Left lung (tissue), 4 donors: ENCODE measurements at regions not wholly inside any gene's neighbourhood (a gene's known extent, or its start where the extent isn't known, plus 50 kb on each side); places are given as distances from the start of the nearest gene placed in this dataset.
A peak's percentile ranks its signal among the peaks of the same experiment; 100 is the strongest.

Experiments
- ATAC-seq: fragments of 200-7000 bp; cut with Tn5 transposase; one replicate; pipeline ENCODE4 v1.9.1; 2020; ENCODE audit warnings: moderate library complexity
- DNase-seq, 4 donors: peaks; one replicate each; pipeline ENCODE4 v3.0.0-alpha.2; 2013 to 2020
- H3K27ac ChIP-seq, 2 donors: fragments of 200-600 bp; sonication (generic) in 1 of 2; one replicate each; pipeline versions ENCODE4 v1.5.0 to v1.8.0; 2020 to 2021
- H3K27me3 ChIP-seq, 2 donors: fragments of 200-600 bp; sonication (generic) in 1 of 2; one replicate each; pipeline versions ENCODE4 v1.5.0 to v1.8.0; 2020 to 2021
- H3K36me3 ChIP-seq, 2 donors: fragments of 200-600 bp; sonication (generic) in 1 of 2; one replicate each; pipeline versions ENCODE4 v1.5.0 to v1.8.0; 2020 to 2021
- H3K4me1 ChIP-seq, 2 donors: fragments of 200-600 bp; one replicate each; pipeline ENCODE4 v1.8.0; 2021
- H3K4me3 ChIP-seq, 2 donors: fragments of 200-600 bp; sonication (generic) in 1 of 2; one replicate each; pipeline versions ENCODE4 v1.5.0 to v1.8.0; 2020 to 2021; ENCODE audit warnings: mild to moderate bottlenecking in 1 of 2
- H3K9me3 ChIP-seq, 2 donors: fragments of 200-600 bp; sonication (generic) in 1 of 2; one replicate each; pipeline versions ENCODE4 v1.5.0 to v1.8.0; 2020 to 2021
- CTCF ChIP-seq, 2 donors: fragments of 200-600 bp; sonication (generic) in 1 of 2; IDR thresholded peaks; one replicate each; pipeline versions ENCODE4 v1.5.0 to v1.8.0; 2021; ENCODE audit warnings: antibody characterized with exemption in 2 of 2
- intact Hi-C, 2 donors: fragments of 100-400 bp; cut with DNase I; formaldehyde crosslinking; loops; one replicate each; pipeline versions ENCODE4 v1.11.2 to v1.14.2; 2022
- donor health status: DM: no; HTN: yes; CAD: no.
- donor health status: DM: no; HTN: no; CAD: no.

GRCh38 chr18:23377669-23378301 is 75.3 kb upstream of the RIOK3 start:
- intact Hi-C loops = no loop called here
- Histone ChIP-seq H3K4me3 (no peak overlapping the region), H3K4me1 (peaks cover 3 to 10% of the 10 kb centered on the region in 2 donors), H3K9me3 (no peaks in the 10 kb centered on the region), H3K36me3 (no peaks in the 10 kb centered on the region), H3K27me3 (no peaks in the 10 kb centered on the region), H3K27ac (peak overlapping the region; percentile 43 to 74)
- ATAC-seq = peak; percentile 49
- TF ChIP-seq CTCF (IDR thresholded peaks at IDR 0.05) = no peak
- DNase-seq = no peak

GRCh38 chr18:23378302-23378686 is 74.8 kb upstream of the RIOK3 start:
- no peaks in the 10 kb centered on the region for H3K36me3 ChIP-seq
- intact Hi-C loops = no loop called here
- peaks cover 3 to 10% of the 10 kb centered on the region in 2 donors for H3K4me1 ChIP-seq
- no peak for TF ChIP-seq CTCF (IDR thresholded peaks at IDR 0.05)
- no peaks in the 10 kb centered on the region for H3K27me3 ChIP-seq
- H3K27ac ChIP-seq = peak overlapping the region; percentile 43 to 74
- ATAC-seq (peak; percentile 3), DNase-seq (no peak)
- no peaks in the 10 kb centered on the region for H3K9me3 ChIP-seq
- H3K4me3 ChIP-seq = no peak overlapping the region

- Histone ChIP-seq H3K27ac (peak overlapping the region; percentile 45), H3K36me3 (peaks cover 0 to 6% of the 10 kb centered on the region in 2 donors), H3K4me1 (peaks cover 3 to 10% of the 10 kb centered on the region in 2 donors), H3K27me3 (no peaks in the 10 kb centered on the region), H3K9me3 (no peaks in the 10 kb centered on the region), H3K4me3 (no peak overlapping the region)
- DNase-seq (peak in 2 of 4 donors; percentile 82 to 84), ATAC-seq (peak; percentile 87)
- TF ChIP-seq CTCF (IDR thresholded peaks at IDR 0.05) = no peak
- intact Hi-C loops = no loop called here
These were observed 73.0 kb upstream of the RIOK3 start for GRCh38 chr18:23380001-23380550.

GRCh38 chr18:23380817-23381216 is 72.3 kb upstream of the RIOK3 start:
- intact Hi-C loops = no loop called here
- DNase-seq (no peak), ATAC-seq (no peak)
- Histone ChIP-seq H3K4me1 (peaks cover 3 to 10% of the 10 kb centered on the region in 2 donors), H3K27me3 (no peaks in the 10 kb centered on the region), H3K27ac (peak overlapping the region in 1 of 2 donors; percentile 45), H3K9me3 (no peaks in the 10 kb centered on the region), H3K4me3 (no peak overlapping the region), H3K36me3 (peaks cover 0 to 6% of the 10 kb centered on the region in 2 donors)
- TF ChIP-seq CTCF (IDR thresholded peaks at IDR 0.05) = no peak

- peaks cover 0 to 6% of the 10 kb centered on the region in 2 donors for H3K36me3 ChIP-seq
- intact Hi-C loops = no loop called here
- no peak for TF ChIP-seq CTCF (IDR thresholded peaks at IDR 0.05)
- no peaks in the 10 kb centered on the region for H3K9me3 ChIP-seq
- no peaks in the 10 kb centered on the region for H3K27me3 ChIP-seq
- H3K27ac ChIP-seq = no peak overlapping the region
- ATAC-seq (no peak), DNase-seq (no peak)
- no peak overlapping the region for H3K4me3 ChIP-seq
- H3K4me1 ChIP-seq = peaks cover 2% of the 10 kb centered on the region in 2 donors
These were observed 69.6 kb upstream of the RIOK3 start for GRCh38 chr18:23383494-23383893.
